HEK293 (cell line): ENCODE measurements at regions not wholly inside any gene's neighbourhood (a gene's known extent, or its start where the extent isn't known, plus 50 kb on each side); places are given as distances from the start of the nearest gene placed in this dataset.

Experiments
- CTCF ChIA-PET: fragments of 350-600 bp; formaldehyde crosslinking; extraction: SDS; loops from one replicate; lab custom pipeline; 2021; ENCODE audit warnings: antibody characterized with exemption; lab: Yijun Ruan, JAX
- POLR2A ChIA-PET: fragments of 300-600 bp; formaldehyde crosslinking; extraction: SDS; loops from one replicate; lab custom pipeline; 2020; ENCODE audit warnings: antibody characterized with exemption, inconsistent platforms; lab: Yijun Ruan, JAX
- H3K27ac ChIP-seq: fragments of 200-500 bp; sonication (Bioruptor generic); 2 replicates; pipeline ENCODE4 v1.5.1; 2014; ENCODE audit warnings: low read depth, low read length, control low read depth, inconsistent platforms; ENCODE audit errors: extremely low read depth
- H3K36me3 ChIP-seq, 2 experiments: fragments of 200-500 bp in 1 of 2; sonication (Bioruptor generic) in 1 of 2; 1 replicate in 1 of 2; 2 replicates in 1 of 2; pipeline ENCODE4 v1.5.1; 2014 to 2017; ENCODE audit warnings: inconsistent platforms in 2 of 2, low read length in 2 of 2; ENCODE audit not compliant: control insufficient read depth in 2 of 2, insufficient read depth in 1 of 2
- H3K4me1 ChIP-seq: fragments of 200-500 bp; sonication (Bioruptor generic); 2 replicates; pipeline ENCODE4 v1.5.1; 2014; ENCODE audit warnings: mild to moderate bottlenecking, low read length, inconsistent platforms; ENCODE audit not compliant: control insufficient read depth, insufficient read depth
- H3K4me3 ChIP-seq: 2 replicates; pipeline ENCODE4 v1.5.1; 2011; ENCODE audit warnings: low read depth, mild to moderate bottlenecking, control low read depth, low read length, moderate library complexity
- H3K9me3 ChIP-seq: fragments of 200-500 bp; sonication (Bioruptor generic); 2 replicates; pipeline ENCODE4 v1.5.1; 2014; ENCODE audit warnings: low read depth, low read length, inconsistent platforms; ENCODE audit not compliant: control insufficient read depth, insufficient read depth
- ATF2 ChIP-seq: fragments of 450-650 bp; formaldehyde crosslinking; IDR thresholded peaks from 2 replicates; pipeline ENCODE4 v1.5.1; 2016; ENCODE audit warnings: missing biosample characterization, missing genetic modification characterization, low read depth
- GLI4 ChIP-seq: fragments of 450-650 bp; formaldehyde crosslinking; IDR thresholded peaks from 2 replicates; pipeline ENCODE4 v1.5.1; 2016; ENCODE audit warnings: missing biosample characterization, missing genetic modification characterization
- IKZF3 ChIP-seq: fragments of 450-650 bp; IDR thresholded peaks from 2 replicates; pipeline ENCODE4 v1.5.0; 2018; ENCODE audit warnings: missing biosample characterization, mild to moderate bottlenecking, missing genetic modification characterization, moderate library complexity
- KLF1 ChIP-seq: fragments of 450-650 bp; formaldehyde crosslinking; IDR thresholded peaks from 2 replicates; pipeline ENCODE4 v1.5.1; 2016; ENCODE audit warnings: missing biosample characterization, missing genetic modification characterization
- RBAK ChIP-seq: fragments of 450-650 bp; formaldehyde crosslinking; IDR thresholded peaks from 2 replicates; pipeline ENCODE4 v1.5.1; 2016; ENCODE audit warnings: missing biosample characterization, missing genetic modification characterization
- SCRT2 ChIP-seq: fragments of 450-650 bp; formaldehyde crosslinking; IDR thresholded peaks from 2 replicates; pipeline ENCODE4 v1.5.1; 2016; ENCODE audit warnings: missing biosample characterization, missing genetic modification characterization
- ZFP37 ChIP-seq: fragments of 450-650 bp; formaldehyde crosslinking; IDR thresholded peaks from 2 replicates; pipeline ENCODE4 v1.5.1; 2016; ENCODE audit warnings: missing biosample characterization, missing genetic modification characterization
- ZNF16 ChIP-seq: fragments of 450-650 bp; formaldehyde crosslinking; IDR thresholded peaks from 2 replicates; pipeline ENCODE4 v1.5.1; 2016; ENCODE audit warnings: low read depth, missing biosample characterization, missing genetic modification characterization
- ZNF2 ChIP-seq: fragments of 450-650 bp; formaldehyde crosslinking; IDR thresholded peaks from 2 replicates; pipeline ENCODE4 v1.5.1; 2016; ENCODE audit warnings: missing biosample characterization, missing genetic modification characterization
- ZNF266 ChIP-seq: fragments of 450-650 bp; formaldehyde crosslinking; IDR thresholded peaks from 2 replicates; pipeline ENCODE4 v1.5.1; 2016; ENCODE audit warnings: missing biosample characterization, missing genetic modification characterization, low read depth
- ZNF433 ChIP-seq: fragments of 450-650 bp; formaldehyde crosslinking; IDR thresholded peaks from 2 replicates; pipeline ENCODE4 v1.5.1; 2016; ENCODE audit warnings: missing biosample characterization, missing genetic modification characterization, low read depth
- ZNF518A ChIP-seq: fragments of 450-650 bp; formaldehyde crosslinking; conservative IDR thresholded peaks from 2 replicates; pipeline ENCODE4 v1.5.1; 2016; ENCODE audit warnings: low read depth, missing biosample characterization, missing genetic modification characterization
- ZNF548 ChIP-seq: fragments of 450-650 bp; formaldehyde crosslinking; IDR thresholded peaks from 2 replicates; pipeline ENCODE4 v1.5.1; 2016; ENCODE audit warnings: missing biosample characterization, missing genetic modification characterization
- ZNF677 ChIP-seq: fragments of 450-650 bp; IDR thresholded peaks from 2 replicates; pipeline ENCODE4 v1.5.0; 2018; ENCODE audit warnings: missing biosample characterization, mild to moderate bottlenecking, missing genetic modification characterization, moderate library complexity
- TF ChIP-seq, protein P1 (sequence below): fragments of 450-650 bp; formaldehyde crosslinking; IDR thresholded peaks from 2 replicates; pipeline ENCODE4 v1.5.1; 2017; ENCODE audit warnings: missing biosample characterization, missing genetic modification characterization
- TF ChIP-seq, protein P2 (sequence below): fragments of 450-650 bp; formaldehyde crosslinking; IDR thresholded peaks from 2 replicates; pipeline ENCODE4 v1.5.1; 2016; ENCODE audit warnings: missing biosample characterization, missing genetic modification characterization

- TF ChIP-seq ZNF518A (tag by site-specific recombination) (no peak), GLI4 (tag by site-specific recombination) (no peak), KLF1 (tag by site-specific recombination) (no peak), ZNF677 (tag by site-specific recombination) (no peak), ZNF433 (no peak), ZNF548 (tag by site-specific recombination) (no peak), IKZF3 (no peak), ZNF16 (tag by site-specific recombination) (no peak), SCRT2 (tag by site-specific recombination) (no peak), ZFP37 (tag by site-specific recombination) (no peak)
These were observed 523.1 kb upstream of the FRG2C start (continued) for GRCh38 chr3:75140904-75141615.

- POLR2A ChIA-PET = no interaction called here
- H3K27ac ChIP-seq = no peak overlapping the region
- no peak overlapping the region for H3K4me3 ChIP-seq
- H3K9me3 ChIP-seq = no peaks in the 10 kb centered on the region
- H3K4me1 ChIP-seq = no peaks in the 10 kb centered on the region
- TF ChIP-seq RBAK (no peak), ATF2 (tag by site-specific recombination) (no peak), ZNF266 (tag by site-specific recombination) (no peak), ZNF2 (no peak)
- TF ChIP-seq, protein P1, sequence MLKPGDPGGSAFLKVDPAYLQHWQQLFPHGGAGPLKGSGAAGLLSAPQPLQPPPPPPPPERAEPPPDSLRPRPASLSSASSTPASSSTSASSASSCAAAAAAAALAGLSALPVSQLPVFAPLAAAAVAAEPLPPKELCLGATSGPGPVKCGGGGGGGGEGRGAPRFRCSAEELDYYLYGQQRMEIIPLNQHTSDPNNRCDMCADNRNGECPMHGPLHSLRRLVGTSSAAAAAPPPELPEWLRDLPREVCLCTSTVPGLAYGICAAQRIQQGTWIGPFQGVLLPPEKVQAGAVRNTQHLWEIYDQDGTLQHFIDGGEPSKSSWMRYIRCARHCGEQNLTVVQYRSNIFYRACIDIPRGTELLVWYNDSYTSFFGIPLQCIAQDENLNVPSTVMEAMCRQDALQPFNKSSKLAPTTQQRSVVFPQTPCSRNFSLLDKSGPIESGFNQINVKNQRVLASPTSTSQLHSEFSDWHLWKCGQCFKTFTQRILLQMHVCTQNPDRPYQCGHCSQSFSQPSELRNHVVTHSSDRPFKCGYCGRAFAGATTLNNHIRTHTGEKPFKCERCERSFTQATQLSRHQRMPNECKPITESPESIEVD (tag by site-specific recombination) = no peak
- TF ChIP-seq, protein P2, sequence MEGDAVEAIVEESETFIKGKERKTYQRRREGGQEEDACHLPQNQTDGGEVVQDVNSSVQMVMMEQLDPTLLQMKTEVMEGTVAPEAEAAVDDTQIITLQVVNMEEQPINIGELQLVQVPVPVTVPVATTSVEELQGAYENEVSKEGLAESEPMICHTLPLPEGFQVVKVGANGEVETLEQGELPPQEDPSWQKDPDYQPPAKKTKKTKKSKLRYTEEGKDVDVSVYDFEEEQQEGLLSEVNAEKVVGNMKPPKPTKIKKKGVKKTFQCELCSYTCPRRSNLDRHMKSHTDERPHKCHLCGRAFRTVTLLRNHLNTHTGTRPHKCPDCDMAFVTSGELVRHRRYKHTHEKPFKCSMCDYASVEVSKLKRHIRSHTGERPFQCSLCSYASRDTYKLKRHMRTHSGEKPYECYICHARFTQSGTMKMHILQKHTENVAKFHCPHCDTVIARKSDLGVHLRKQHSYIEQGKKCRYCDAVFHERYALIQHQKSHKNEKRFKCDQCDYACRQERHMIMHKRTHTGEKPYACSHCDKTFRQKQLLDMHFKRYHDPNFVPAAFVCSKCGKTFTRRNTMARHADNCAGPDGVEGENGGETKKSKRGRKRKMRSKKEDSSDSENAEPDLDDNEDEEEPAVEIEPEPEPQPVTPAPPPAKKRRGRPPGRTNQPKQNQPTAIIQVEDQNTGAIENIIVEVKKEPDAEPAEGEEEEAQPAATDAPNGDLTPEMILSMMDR (tag by site-specific recombination) = no peak
- H3K36me3 ChIP-seq = no peaks in the 10 kb centered on the region
- CTCF ChIA-PET = no interaction called here
These were observed 519.7 kb upstream of the FRG2C start for GRCh38 chr3:75144406-75144805.
